PC-3 (cell line): ENCODE measurements at regions not wholly inside any gene's neighbourhood (a gene's known extent, or its start where the extent isn't known, plus 50 kb on each side); places are given as distances from the start of the nearest gene placed in this dataset.
A peak's percentile ranks its signal among the peaks of the same experiment; 100 is the strongest.
"Not testable (repeated sequence)": the region's sequence is repeated elsewhere in the genome, so short reads cannot be mapped to it uniquely, and the experiment has no call there.

ENCODE experiments used
- ATAC-seq: fragments of 200-7000 bp; cut with Tn5 transposase; 2 replicates; pipeline ENCODE4 v1.9.1; 2020; ENCODE audit warnings: mild to moderate bottlenecking, moderate library complexity
- BruUV-seq: library from RNA; stranded (reverse); fragments of 400-500 nt; replicated peaks from 2 replicates; lab custom pipeline; 2021; lab: Mats Ljungman, UMichigan
- CTCF ChIA-PET: fragments of 300-600 bp; sonication (Branson Sonifier 250); formaldehyde crosslinking; loops from one replicate; lab custom pipeline; 2022; ENCODE audit warnings: antibody characterized with exemption; lab: Charles Lee
- POLR2A ChIA-PET: fragments of 300-600 bp; sonication (Branson Sonifier 250); formaldehyde crosslinking; loops from one replicate; lab custom pipeline; 2022; ENCODE audit warnings: antibody characterized with exemption; ENCODE audit not compliant: unreplicated experiment; lab: Charles Lee
- DNase-seq: peaks from one replicate; pipeline ENCODE4 v3.0.0-alpha.2; 2015
- H2AFZ ChIP-seq: fragments of 300-600 bp; sonication (generic); 2 replicates; pipeline ENCODE4 v1.6.0; 2016; ENCODE audit warnings: antibody characterized with exemption, low read length
- H3F3A ChIP-seq: fragments of 300-600 bp; sonication (generic); one replicate; pipeline ENCODE4 v1.6.0; 2017; ENCODE audit warnings: antibody characterized with exemption, low read length, control low read depth, mild to moderate bottlenecking; ENCODE audit not compliant: unreplicated experiment
- H3K27ac ChIP-seq: fragments of 300-600 bp; sonication (generic); 2 replicates; pipeline ENCODE4 v1.5.1; 2016; ENCODE audit warnings: mild to moderate bottlenecking, low read length
- H3K27me3 ChIP-seq: fragments of 300-600 bp; sonication (generic); 2 replicates; pipeline ENCODE4 v1.6.1; 2016; ENCODE audit warnings: low read length, mixed read lengths
- H3K36me3 ChIP-seq: fragments of 300-600 bp; sonication (generic); 2 replicates; pipeline ENCODE4 v1.6.1; 2016; ENCODE audit warnings: low read depth, mixed run types, low read length, mixed read lengths
- H3K4me1 ChIP-seq: fragments of 300-600 bp; sonication (generic); 2 replicates; pipeline ENCODE4 v1.5.1; 2016; ENCODE audit warnings: low read length; ENCODE audit not compliant: insufficient read depth
- H3K4me2 ChIP-seq: fragments of 300-600 bp; sonication (generic); 2 replicates; pipeline ENCODE4 v1.6.0; 2016; ENCODE audit warnings: low read length
- H3K4me3 ChIP-seq: fragments of 300-600 bp; sonication (generic); 2 replicates; pipeline ENCODE4 v1.5.1; 2016; ENCODE audit warnings: mild to moderate bottlenecking, low read length, mixed read lengths
- H3K79me2 ChIP-seq: fragments of 300-600 bp; sonication (generic); 2 replicates; pipeline ENCODE4 v1.6.1; 2017; ENCODE audit warnings: low read length, mixed read lengths
- H3K9ac ChIP-seq: fragments of 300-600 bp; sonication (generic); 2 replicates; pipeline ENCODE4 v1.6.0; 2016; ENCODE audit warnings: mild to moderate bottlenecking, low read length
- H3K9me2 ChIP-seq: fragments of 300-600 bp; sonication (generic); replicated peaks from 2 replicates; pipeline ENCODE4 v1.6.1; 2016; ENCODE audit warnings: mixed run types, low read length, mixed read lengths
- H3K9me3 ChIP-seq: fragments of 300-600 bp; sonication (generic); 2 replicates; pipeline ENCODE4 v1.6.1; 2016; ENCODE audit warnings: low read length, mixed read lengths
- H4K20me1 ChIP-seq: fragments of 300-600 bp; sonication (generic); 2 replicates; pipeline ENCODE4 v1.6.1; 2016; ENCODE audit warnings: low read length, mixed read lengths
- CTCF ChIP-seq: fragments of 300-600 bp; sonication (generic); conservative IDR thresholded peaks from 2 replicates; pipeline ENCODE4 v1.5.1; 2017; ENCODE audit warnings: antibody characterized with exemption, low read depth, mild to moderate bottlenecking, low read length
- EZH2 ChIP-seq: fragments of 300-600 bp; sonication (generic); IDR thresholded peaks from one replicate; pipeline ENCODE4 v1.6.1; 2017; ENCODE audit warnings: antibody characterized with exemption, mild to moderate bottlenecking, low read length; ENCODE audit not compliant: unreplicated experiment
- EZH2phosphoT487 ChIP-seq: fragments of 300-600 bp; sonication (generic); IDR thresholded peaks from 2 replicates; pipeline ENCODE4 v1.6.1; 2018; ENCODE audit warnings: mild to moderate bottlenecking, antibody characterized with exemption, low read length, borderline replicate concordance
- intact Hi-C: fragments of 100-400 bp; cut with micrococcal nuclease; formaldehyde crosslinking; loops from 2 replicates; pipeline ENCODE4 v1.9.0; 2023

GRCh38 chr1:208351838-208352237 is 107.7 kb upstream of the PLXNA2 start:
- Histone ChIP-seq H2AFZ (no peak overlapping the region), H3K4me1 (no peaks in the 10 kb centered on the region), H3K4me2 (no peak overlapping the region), H3K9me3 (no peaks in the 10 kb centered on the region), H3K79me2 (no peaks in the 10 kb centered on the region), H4K20me1 (no peaks in the 10 kb centered on the region), H3K4me3 (no peak overlapping the region), H3K9me2 (no peaks in the 10 kb centered on the region), H3K36me3 (no peaks in the 10 kb centered on the region), H3K27ac (no peak overlapping the region), H3K27me3 (no peaks in the 10 kb centered on the region), H3K9ac (no peak overlapping the region), H3F3A (no peaks in the 10 kb centered on the region)
- intact Hi-C loops: no loop called here
- POLR2A ChIA-PET: no interaction called here
- TF ChIP-seq EZH2: no peak
- no peak for TF ChIP-seq EZH2phosphoT487
- no peak for TF ChIP-seq CTCF
- ATAC-seq (no peak), DNase-seq (no peak)
- no TSS peak for BruUV-seq
- CTCF ChIA-PET: no interaction called here

GRCh38 chr1:208353797-208354196 is 109.6 kb upstream of the PLXNA2 start:
- H3K4me2 ChIP-seq, H3K9me3 ChIP-seq, ATAC-seq, H3K4me3 ChIP-seq, POLR2A ChIA-PET, H3K27me3 ChIP-seq, H3K36me3 ChIP-seq, H3K4me1 ChIP-seq, H3F3A ChIP-seq, H3K9me2 ChIP-seq, H3K9ac ChIP-seq, H2AFZ ChIP-seq, H3K27ac ChIP-seq, CTCF ChIA-PET, H3K79me2 ChIP-seq, intact Hi-C loops, BruUV-seq, DNase-seq, H4K20me1 ChIP-seq: not testable (repeated sequence)

- H3K9me3 ChIP-seq: no peaks in the 10 kb centered on the region
- no peak overlapping the region for H3K4me3 ChIP-seq
- no peak for ATAC-seq
- H3K4me2 ChIP-seq: no peak overlapping the region
- H3K27ac ChIP-seq: no peak overlapping the region
- no TSS peak for BruUV-seq
- H4K20me1 ChIP-seq: no peaks in the 10 kb centered on the region
- intact Hi-C loops: no loop called here
- 0 out of 2 replicates have a peak, but pooled peaks cover 4% of the 10 kb centered on the region for H3K9me2 ChIP-seq
- no peak overlapping the region for H3K9ac ChIP-seq
- H3F3A ChIP-seq: no peaks in the 10 kb centered on the region
- CTCF ChIA-PET: interaction anchor here (0.6 kb wide), 1 partner anchor 1430 kb away, joined by 3 read pairs; no protein-coding TSS in a partner anchor
- TF ChIP-seq EZH2phosphoT487 (no peak), EZH2 (no peak), CTCF (no peak)
- no peaks in the 10 kb centered on the region for H3K79me2 ChIP-seq
- H2AFZ ChIP-seq: peak overlapping the region; percentile 27
- peaks cover 9% of the 10 kb centered on the region; the same call in 1 of the 2 replicates for H3K27me3 ChIP-seq
- no peaks in the 10 kb centered on the region for H3K4me1 ChIP-seq
- POLR2A ChIA-PET: no interaction called here
- H3K36me3 ChIP-seq: no peaks in the 10 kb centered on the region
- no peak for DNase-seq
These were observed 113.7 kb upstream of the PLXNA2 start for GRCh38 chr1:208357644-208358507.
